ENCODE measurements at regions not wholly inside any gene's neighbourhood (a gene's known extent, or its start where the extent isn't known, plus 50 kb on each side); places are given as distances from the start of the nearest gene placed in this dataset.
"Not testable (repeated sequence)": the region's sequence is repeated elsewhere in the genome, so short reads cannot be mapped to it uniquely, and the experiment has no call there.

DNA sequence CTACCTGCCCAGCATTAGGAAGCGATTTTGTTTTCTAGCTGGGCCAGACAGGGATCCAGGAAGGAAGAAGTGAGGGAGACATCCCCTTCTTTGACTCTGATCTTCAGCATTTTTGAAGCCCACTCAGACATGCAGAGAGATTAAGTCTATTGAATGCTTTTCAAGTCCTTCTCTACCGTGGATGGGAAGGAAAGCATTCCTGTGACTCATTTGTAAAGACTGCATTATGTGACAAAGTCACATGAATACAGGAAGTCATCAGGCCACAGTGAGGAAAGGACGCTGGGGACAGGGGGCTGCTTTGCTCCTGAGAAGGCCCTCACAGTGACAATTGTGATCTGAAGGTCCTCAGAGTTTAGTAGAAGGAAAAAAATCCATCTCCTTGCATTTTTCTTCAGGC lies 67.4 kb upstream of the GBA3 start:
- Histone ChIP-seq H3K36me3 (no peaks in the 10 kb centered on the region), H3K27me3 (no peaks in the 10 kb centered on the region), H3K4me1 (no peaks in the 10 kb centered on the region), H3K27ac (no peak overlapping the region), H3K4me3 (no peak overlapping the region), H3K9me3 (no peaks in the 10 kb centered on the region)
- ATAC-seq: no peak
- TF ChIP-seq POLR2A (IDR thresholded peaks at IDR 0.05): no peak
- no peak for TF ChIP-seq POLR2AphosphoS5 (IDR thresholded peaks at IDR 0.05)
- TF ChIP-seq EP300 (IDR thresholded peaks at IDR 0.05): no peak
- TF ChIP-seq CTCF (IDR thresholded peaks at IDR 0.05): no peak
- WGBS, 2 donors (ENCODE audit: low coverage in 1 of 2): 50 to 77% methylated on average over 2 of the region's 3 CpGs

DNA sequence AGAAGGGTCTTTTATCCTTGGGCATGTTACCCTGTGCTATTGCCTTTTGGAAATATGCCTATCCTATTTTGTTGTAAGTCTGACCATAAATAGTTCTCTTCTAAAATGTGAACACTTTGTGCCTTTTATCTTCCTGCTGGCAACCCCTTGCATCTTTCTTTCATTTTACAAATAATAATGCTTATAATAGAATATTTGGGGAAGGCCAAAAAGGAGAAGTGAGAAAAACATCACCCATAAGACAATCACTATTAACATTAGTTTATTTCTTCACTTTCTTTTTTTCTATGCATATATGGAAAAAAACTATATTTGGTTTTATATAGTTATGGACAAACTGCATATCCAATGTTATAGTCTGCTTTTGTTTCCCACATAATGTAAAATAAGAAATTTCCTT lies 64.9 kb upstream of the GBA3 start:
- not testable (repeated sequence) for H3K4me1 ChIP-seq, H3K27me3 ChIP-seq, H3K4me3 ChIP-seq, H3K9me3 ChIP-seq, H3K27ac ChIP-seq, H3K36me3 ChIP-seq, ATAC-seq

GRCh38 chr4:22630161-22630975 lies 62.4 kb upstream of the GBA3 start:
- 75 to 80% methylated on average over 8 to 11 of the region's 11 CpGs for WGBS, 2 donors (ENCODE audit: low coverage in 1 of 2)
- not testable (repeated sequence) for ATAC-seq, H3K27ac ChIP-seq, H3K27me3 ChIP-seq, H3K4me1 ChIP-seq, H3K36me3 ChIP-seq, H3K9me3 ChIP-seq, H3K4me3 ChIP-seq

DNA sequence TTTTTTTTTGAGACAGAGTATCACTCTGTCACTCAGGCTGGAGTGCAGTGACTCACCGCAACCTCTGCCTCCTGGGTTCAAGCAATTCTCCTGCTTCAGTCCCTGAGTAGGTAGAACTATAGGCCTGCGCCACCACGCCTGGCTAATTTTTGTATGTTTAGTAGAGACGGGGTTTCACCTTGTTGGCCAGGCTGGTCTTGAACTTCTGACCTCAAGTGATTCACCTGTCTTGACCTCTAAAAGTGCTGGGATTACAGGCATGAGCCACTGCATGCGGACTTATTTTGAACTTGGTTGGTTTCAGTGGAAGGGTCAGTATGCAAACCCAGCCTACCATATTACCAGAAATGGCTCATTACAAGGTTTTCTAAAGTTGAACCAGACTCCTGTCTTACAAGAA lies 61.6 kb upstream of the GBA3 start:
- not testable (repeated sequence) for ATAC-seq, H3K4me3 ChIP-seq, H3K4me1 ChIP-seq, H3K27me3 ChIP-seq, H3K36me3 ChIP-seq, H3K9me3 ChIP-seq, H3K27ac ChIP-seq
- 83 to 100% methylated on average over 4 of the region's 5 CpGs for WGBS, 2 donors (ENCODE audit: low coverage in 1 of 2)

DNA sequence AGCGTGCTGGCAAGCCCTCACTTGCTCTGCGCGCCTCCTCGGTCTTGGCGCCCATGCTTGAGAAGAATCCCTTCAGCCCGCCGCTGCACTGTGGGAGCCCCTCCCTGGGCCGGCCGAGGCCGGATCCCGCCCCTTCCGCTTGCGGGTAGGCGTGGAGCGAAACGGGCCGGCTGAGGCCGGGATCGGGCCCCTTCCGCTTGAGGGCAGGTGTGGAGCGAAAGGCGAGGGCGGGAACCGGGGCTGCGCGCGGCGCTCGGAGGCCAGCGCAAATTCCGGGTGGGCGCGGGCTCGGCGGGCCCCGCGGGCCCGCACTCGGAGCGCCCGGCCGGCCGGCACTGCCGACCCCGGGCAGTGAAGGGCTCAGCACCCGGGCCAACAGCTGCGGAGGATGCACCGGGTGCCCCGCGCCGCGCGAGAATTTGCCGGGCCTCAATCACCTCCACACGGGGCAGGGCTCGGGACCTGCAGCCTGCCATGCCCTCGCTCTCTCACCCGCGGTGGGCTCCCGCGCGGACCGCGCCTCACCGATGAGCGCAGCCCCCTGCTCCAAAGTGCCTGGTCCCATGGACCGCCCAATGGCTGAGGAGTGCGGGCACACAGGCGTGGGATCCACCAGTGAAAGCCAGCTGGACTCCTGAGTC lies 58.1 kb upstream of the GBA3 start:
- no peak for ATAC-seq
- peak overlapping the region in 1 of 2 donors; percentile 5 for H3K4me3 ChIP-seq
- WGBS, 2 donors (ENCODE audit: low coverage in 1 of 2): 89 to 90% methylated on average over 2 to 4 of the region's 69 CpGs
- no peak overlapping the region for H3K27ac ChIP-seq
- H3K4me1 ChIP-seq: no peaks in the 10 kb centered on the region
- H3K36me3 ChIP-seq: no peaks in the 10 kb centered on the region
- peaks cover 0 to 1% (median 0%) of the 10 kb centered on the region in 3 donors for H3K9me3 ChIP-seq
- peaks cover 8% of the 10 kb centered on the region for H3K27me3 ChIP-seq
- TF ChIP-seq POLR2A (IDR thresholded peaks at IDR 0.05) (no peak), POLR2AphosphoS5 (IDR thresholded peaks at IDR 0.05) (no peak), CTCF (IDR thresholded peaks at IDR 0.05) (no peak), EP300 (IDR thresholded peaks at IDR 0.05) (no peak)

DNA sequence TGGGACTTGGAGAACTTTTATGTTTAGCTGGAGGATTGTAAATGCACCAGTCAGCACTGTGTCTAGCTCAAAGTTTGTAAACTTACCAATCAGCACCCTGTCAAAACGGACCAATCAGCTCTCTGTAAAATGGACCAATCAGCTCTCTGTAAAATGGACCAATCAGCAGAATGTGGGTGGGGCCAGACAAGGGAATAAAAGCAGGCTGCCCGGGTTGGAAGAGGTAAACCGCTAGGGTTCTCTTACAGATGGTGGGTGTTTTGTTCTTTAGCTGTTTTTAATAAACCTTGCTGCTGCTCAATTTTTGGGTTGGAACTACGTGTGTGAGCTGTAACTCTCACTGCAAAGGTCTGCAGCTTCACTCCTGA lies 57.6 kb upstream of the GBA3 start:
- not testable (repeated sequence) for H3K4me1 ChIP-seq, ATAC-seq, H3K27me3 ChIP-seq, H3K9me3 ChIP-seq, H3K27ac ChIP-seq, H3K36me3 ChIP-seq, H3K4me3 ChIP-seq
- WGBS, 2 donors (ENCODE audit: low coverage in 1 of 2): 80 to 88% methylated on average over 1 to 4 of the region's 4 CpGs

DNA sequence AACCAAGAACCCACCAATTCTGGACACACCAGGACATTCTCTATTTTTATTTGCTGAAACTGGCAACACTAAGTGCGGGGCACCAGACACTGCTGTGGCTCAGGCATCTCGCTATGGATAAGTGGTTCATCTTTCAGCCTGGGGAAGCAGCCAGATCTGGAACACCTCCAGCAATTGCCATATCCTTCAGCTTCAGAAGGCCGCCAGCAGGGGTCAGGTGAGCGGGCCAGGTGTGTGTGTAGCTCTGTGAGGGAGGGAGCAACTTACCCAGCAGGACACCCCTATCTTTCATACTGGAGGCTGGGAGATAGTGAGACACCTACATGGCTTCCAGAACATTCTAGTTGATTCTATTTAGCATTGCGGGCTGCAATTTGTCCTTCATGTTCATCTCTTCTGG lies 57.0 kb upstream of the GBA3 start:
- H3K36me3 ChIP-seq: no peaks in the 10 kb centered on the region
- 100% methylated on average over 1 to 2 of the region's 5 CpGs for WGBS, 2 donors (ENCODE audit: low coverage in 1 of 2)
- no peak overlapping the region for H3K4me3 ChIP-seq
- no peak for TF ChIP-seq POLR2A (IDR thresholded peaks at IDR 0.05)
- TF ChIP-seq POLR2AphosphoS5 (IDR thresholded peaks at IDR 0.05): no peak
- no peak for TF ChIP-seq CTCF (IDR thresholded peaks at IDR 0.05)
- no peak for TF ChIP-seq EP300 (IDR thresholded peaks at IDR 0.05)
- no peaks in the 10 kb centered on the region for H3K4me1 ChIP-seq
- no peak for ATAC-seq
- H3K27me3 ChIP-seq: peaks cover 8% of the 10 kb centered on the region
- H3K9me3 ChIP-seq: peaks cover 0 to 12% (median 0%) of the 10 kb centered on the region in 3 donors
- H3K27ac ChIP-seq: no peak overlapping the region
